AG08395 (cell line): ENCODE measurements at regions not wholly inside any gene's neighbourhood (a gene's known extent, or its start where the extent isn't known, plus 50 kb on each side); places are given as distances from the start of the nearest gene placed in this dataset.
"Not testable (repeated sequence)": the region's sequence is repeated elsewhere in the genome, so short reads cannot be mapped to it uniquely, and the experiment has no call there.

Source experiments
- DNase-seq: peaks from one replicate; pipeline ENCODE4 v3.0.0; 2012; ENCODE audit warnings: mixed read lengths, low spot score

DNA sequence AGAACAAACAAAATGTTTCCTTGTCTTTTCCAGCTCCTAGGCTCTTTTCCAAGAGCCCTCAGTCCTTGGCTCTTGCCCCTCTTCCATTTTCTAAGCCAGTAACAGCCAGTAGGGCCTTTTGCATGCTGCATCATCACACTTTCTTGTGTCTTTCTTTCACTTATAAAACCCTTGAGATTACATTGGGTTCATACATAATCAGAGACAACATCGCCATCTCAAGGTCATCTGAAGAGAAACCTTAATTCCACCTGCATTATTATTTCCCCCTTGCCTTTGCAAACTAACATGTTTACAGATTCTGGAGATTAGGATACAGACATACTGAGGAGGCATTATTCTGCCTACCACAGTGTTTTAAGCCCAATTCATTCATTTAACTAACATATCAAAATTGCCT, 697.3 kb downstream of the TRIB2 start:
- DNase-seq: no peak

DNA sequence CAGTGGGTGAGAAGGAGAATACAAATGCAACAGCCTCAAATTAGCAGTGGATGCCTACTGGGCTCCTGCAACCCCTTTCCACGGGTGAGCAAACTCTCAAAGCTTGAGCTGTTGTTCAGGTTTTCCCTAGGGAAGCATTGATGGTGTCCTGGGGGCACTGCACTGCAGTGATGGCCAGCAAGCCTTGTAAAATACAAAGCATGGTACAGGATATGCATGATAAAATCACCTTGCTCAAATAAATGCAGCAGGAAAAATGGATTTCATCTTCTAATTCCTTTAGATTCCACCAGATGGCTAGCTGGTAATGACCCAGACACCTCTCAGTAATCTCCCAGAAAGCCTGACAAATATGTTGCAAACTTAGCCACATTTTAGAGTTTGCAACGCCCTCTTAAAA, 698.2 kb downstream of the TRIB2 start:
- no peak for DNase-seq

DNA sequence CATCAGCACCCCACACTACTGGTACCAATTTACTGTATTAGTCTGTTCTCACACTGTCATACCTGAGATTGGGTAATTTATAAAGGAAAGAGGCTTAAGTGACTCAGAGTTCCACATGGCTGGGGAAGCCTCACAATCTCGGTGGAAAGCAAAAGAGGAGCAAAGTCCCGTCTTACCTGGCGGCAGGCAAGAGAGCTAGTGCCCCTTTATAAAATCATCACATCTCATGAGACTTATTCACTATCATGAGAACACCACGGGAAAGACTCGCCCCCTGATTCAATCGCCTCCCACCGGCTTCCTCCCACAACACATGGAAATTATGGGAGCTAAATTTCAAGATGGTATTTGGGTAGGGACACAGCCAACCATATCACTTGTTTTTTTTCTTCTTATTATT, 717.2 kb downstream of the TRIB2 start:
- no peak for DNase-seq

DNA sequence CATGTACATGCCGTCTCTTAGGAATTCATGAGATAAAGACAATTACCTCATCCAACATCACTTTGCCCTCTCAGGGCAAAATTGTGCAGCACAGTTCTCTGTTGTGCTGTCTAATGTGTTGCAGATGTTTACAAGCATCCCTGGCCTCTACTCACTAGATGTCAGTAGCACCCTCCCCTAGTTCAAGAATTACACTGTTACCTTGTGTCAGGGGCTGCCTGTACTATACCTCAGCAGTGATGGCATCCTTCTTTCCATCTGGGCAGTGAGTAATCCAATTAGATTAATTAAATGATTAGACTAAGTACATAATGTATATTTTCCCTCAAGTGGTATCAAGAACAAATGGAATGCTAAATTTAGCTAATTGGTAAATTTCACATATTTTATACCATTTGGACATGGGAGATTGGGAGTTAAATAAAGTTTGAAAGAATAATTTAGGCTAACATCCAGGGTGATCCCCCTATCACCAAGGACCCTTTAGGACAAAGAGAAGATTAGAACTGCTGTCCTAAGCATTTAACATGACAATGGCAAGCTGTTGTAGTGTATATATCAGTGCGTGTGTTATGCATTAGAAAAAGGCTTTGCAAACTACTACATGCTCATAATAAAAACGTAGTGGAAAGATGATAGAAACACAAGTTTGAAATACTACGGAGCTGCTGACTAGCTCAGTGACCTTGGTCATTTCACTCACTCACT, 727.0 kb downstream of the TRIB2 start:
- DNase-seq: not testable (repeated sequence)

DNA sequence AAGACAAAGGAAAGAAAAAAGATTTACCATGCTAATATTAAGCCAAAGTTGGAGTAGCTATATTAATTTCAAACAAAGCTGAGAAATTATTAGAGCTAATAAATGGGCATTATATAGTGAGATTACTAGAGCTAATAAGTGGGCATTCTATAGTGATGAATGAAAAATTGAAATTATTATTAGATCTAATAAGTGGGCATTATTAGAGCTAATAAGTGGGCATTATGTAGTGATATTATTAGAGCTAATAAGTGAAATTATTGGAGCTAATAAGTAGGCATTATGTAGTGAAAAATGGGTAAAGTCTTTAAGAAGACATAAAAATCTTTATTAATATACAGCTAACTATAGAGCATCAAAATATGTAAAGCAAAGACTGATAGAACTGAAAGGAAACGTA, 745.7 kb downstream of the TRIB2 start:
- no peak for DNase-seq

DNA sequence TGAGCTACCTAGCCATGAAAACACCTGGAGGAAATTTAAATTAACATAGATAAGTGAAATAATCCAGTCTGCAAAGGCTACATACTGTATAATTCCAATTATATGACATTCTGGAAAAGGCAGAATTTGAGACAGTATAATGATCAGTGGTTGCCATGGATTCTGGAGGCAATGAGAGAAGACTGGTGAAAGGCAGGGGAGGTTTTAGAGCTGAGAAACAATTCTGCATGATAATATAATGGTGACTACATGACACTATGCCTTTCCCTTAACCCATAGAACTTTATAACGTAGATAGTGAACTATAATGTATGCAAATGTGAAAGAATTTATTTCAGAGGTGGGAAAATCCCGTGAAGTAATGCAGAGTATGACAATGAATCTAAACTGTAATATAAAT, 749.3 kb downstream of the TRIB2 start:
- DNase-seq: no peak

DNA sequence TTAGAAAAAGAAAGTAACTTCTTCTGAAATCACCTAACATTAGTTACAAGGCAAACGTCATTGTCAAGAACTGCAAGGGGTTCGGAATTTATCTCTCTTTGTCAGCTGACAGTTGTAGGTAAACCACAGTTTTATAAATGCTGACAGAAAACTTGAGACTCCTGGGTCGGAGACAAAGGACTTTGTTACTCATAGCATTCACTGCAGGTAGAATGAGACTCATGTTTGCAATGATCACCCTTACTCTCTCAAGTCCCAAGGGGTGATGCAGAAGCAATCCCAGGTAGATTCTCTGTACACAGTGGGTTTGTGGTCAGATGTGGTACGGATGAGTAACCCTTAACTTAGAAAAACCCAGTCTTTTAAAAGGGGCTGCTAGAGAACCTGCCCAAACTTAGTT, 757.8 kb downstream of the TRIB2 start:
- no peak for DNase-seq

DNA sequence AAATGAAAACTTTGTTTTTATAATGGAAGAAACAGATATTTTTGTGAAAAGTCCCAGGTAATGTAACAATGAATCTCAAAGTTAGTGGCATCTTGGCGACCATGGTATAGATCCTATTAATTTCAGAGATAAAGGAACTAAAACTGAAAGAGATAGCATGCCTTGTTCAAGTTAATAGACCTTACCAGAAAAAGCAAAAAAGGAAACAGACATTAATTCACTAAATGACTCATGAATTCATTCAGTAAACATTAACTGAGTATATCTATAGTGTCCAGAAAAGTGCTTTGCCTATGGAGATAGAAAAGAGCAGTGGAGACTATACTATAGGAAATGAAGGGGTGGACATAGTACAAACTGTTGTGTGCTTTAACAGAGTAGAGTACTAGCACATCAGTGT, 763.3 kb downstream of the TRIB2 start:
- DNase-seq: no peak

DNA sequence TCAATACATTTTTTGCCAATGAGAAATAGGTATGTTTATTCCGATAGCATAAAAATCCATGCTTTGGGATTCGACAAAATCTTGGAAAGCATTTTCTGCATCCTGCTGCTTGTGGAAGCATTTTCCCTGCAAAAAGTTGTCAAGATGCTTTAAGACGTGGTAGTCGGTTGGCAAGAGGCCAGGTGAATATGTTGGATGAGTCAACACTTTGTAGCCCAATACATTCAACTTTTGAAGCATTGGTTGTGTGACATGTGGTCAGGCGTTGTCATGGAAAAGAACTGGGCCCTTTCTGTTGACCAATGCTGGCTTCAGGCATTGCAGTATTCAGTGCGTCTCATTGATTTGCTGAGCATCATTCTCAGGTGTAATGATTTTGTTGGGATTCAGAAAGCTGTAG, 764.5 kb downstream of the TRIB2 start:
- no peak for DNase-seq

DNA sequence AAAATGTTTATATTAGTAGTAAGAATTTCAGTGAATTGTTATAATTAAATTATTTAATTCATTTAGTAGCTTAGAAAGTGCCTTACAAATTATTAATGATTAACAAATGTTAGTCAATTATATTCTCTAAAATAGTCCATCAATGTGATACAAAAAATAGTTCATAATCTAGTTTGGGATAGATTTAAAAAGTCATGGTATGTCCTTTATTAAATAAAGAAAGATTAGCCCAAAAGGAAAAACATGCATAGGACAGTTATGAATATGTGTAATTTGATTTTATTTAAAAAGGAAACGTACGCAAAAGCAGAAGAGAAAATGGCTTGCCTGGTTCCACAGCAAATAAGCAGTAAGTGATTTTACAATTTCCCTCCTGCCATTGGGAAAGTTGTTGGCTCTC, 768.5 kb downstream of the TRIB2 start:
- no peak for DNase-seq

DNA sequence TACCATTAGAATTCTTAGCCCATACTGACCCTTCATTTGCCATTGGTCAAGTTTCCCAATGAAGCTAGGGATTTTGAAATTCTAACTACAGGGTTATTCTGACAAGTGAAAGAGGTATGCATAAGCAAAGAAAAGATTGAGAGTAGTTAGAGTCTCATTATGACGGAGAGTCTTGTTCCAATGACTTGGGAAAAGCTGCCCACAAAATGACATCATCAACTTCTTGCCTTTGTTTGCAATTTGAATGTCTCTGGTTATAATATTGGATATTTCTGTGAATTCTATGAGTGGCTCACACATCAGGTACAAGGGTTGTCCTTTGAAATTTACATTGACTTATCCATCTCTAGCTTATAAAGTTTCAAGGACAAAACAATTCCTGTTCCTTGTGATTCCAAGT, 772.2 kb downstream of the TRIB2 start:
- DNase-seq: no peak

DNA sequence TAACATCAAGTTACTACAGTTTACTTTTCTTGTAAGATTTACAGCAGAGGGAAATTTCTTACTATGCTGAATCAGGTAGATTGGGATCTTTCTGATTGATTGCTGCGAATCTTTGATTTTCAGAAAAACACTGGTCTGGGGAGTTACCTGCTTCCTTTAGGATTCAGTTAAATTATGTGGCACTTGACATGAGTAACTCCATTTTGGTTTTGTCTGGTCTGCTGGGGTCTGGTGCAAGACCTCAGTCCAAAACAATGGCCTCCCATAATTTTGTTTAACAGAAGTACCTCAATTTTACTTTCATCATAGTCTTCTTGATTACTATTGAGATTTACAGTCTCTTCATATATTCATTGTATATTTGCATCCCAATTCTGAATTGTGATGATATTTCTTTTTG, 775.5 kb downstream of the TRIB2 start:
- DNase-seq: no peak

DNA sequence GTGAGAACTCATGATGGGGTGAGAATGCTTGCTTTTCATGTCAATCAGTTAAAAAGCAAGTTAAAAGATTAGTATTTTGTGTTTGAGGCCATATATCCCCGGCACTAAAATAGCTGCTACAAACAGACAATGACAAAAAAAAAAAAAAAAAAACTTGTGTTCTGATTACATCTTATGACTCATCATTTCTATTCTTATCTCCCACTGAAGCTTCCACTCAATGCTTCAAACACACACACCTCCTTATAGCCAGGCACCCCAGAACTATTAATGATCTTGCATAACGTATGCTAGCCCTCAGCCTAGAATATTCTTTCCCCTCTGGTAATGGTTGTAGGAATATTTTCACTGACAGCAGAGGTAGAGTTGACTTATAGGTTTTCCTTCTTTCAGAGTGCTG, 778.3 kb downstream of the TRIB2 start:
- DNase-seq: no peak

DNA sequence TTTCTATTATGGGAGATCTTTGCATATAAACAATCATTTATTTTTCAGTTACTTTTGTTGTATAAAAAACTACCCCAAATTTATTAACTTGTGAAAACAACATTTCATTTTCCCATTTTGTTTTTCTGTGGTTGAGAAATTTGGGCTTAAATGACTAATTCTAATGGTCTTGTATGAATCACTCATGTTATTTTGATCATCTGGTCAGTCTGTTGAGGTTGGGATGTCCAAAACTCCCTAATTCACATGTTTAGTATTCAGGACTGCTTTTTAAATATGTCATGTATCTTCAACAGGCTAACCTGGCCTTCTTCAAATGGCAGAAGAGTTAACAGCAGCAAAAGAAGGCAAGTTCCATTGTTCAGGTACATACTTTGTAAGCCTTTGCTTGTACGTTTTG, 788.1 kb downstream of the TRIB2 start:
- no peak for DNase-seq

DNA sequence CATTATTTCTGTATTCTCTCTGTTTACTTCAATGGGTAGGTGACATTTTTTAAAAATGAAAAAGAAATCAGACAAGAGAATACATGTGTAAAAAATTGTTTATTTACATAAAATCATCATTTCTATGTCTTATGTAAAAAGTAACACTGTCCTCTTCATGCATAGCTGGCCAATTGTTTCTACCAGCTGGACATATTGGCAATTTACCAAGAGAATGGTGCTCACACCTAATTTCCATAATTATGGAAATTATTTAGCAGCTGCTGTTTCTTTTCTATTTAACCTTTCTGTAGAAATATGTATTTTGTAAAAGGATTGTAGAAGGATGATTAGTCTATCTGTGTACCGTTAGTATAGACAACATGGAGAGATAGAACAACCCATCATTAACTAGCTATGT, 791.9 kb downstream of the TRIB2 start:
- DNase-seq: no peak

DNA sequence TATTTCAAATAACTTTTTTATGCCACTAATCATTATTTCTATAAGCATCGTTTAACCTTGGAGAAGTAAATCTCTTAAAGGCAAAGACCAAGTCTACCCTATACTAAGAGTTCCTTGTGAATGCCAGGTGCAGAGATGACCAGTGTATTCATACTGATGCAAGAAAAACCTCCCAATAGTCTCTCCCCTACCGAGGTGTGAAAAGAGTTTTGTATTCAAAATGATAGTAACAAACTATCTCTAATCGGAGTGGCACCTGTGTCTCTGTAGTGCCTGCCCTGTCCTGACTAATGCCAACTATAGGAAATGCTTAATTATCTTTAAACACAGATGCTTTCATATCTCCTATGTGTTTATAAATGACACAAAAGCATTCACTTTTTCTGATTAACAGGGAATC, 798.5 kb downstream of the TRIB2 start:
- DNase-seq: no peak

DNA sequence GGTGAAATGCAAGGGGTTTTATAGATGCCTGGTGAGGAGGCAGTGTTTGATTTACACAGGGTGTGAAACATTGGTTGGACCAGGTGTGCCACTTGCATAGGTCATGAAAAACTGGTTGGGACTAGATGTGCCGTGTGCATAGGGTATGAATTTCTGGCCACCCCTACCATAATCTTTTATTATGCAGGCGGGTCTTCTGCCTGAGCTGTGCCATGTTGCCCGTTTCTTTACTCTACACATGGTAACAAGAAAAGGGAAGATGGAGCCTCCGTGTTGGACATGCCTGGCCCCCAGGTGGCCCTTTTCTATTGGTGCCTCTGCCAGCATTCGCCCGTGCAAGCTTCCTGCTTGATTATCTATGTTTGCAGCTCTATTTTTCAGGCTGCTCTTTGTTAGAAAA, 805.4 kb downstream of the TRIB2 start:
- DNase-seq: no peak

DNA sequence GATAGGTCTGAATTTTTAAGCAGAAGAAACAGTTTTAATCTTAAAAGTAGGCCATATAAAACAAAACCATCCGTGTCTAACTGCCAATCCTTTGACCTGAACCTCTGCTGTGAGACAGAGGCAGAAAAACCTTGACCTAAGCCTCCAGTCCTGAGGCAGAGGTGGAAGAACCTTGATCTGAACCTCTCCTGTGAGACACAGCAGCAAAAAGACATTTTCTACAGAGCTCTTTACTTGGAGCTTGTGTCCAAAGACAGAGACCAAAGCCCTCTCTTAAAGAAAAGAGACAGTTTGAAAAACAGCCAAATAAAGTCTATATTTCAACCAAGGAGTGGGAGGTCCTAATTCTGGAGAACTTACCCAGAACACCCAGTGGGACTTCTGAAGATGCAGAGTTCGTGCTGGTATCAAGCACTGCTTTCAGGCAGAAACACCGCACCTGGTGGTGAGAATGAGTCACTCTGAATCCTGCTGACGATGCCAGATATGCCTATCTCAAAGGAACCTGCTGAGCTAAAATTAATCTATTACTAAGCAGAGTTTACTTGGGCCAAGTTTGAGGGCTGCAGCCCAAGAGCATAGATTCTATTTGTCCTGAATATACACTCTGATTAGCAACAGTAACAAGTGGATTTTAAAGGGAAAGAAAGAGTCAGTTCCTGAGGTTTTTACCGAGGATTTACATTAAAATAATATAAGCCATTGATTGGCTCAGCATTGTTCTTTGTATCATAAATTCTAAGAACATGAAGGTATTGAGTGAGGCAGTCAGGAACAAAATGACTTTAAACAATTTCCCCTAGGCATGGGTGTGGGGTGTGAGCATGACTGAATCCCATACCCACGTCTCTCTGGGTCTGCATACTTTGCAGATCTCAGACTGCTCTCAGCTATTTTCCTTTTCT, 806.4 kb downstream of the TRIB2 start:
- DNase-seq: no peak

DNA sequence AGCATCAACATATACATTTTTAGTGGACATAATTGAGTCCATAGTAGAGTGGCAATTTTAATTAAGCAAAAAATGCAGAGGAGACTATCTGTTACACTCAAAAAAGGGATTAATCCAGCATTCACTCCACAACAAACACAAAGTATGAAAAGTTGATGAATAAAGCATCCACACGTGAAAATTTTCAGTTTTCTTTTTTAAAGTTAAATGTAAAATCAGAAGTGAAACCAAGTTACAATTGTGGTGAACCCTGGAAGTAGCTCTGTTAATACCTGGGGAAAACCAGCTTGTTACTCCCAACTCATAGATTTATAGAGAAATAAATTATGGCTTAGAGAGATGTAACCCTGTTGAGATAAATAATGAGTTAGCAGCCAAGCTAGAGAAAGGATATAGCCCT, 807.8 kb downstream of the TRIB2 start:
- no peak for DNase-seq

DNA sequence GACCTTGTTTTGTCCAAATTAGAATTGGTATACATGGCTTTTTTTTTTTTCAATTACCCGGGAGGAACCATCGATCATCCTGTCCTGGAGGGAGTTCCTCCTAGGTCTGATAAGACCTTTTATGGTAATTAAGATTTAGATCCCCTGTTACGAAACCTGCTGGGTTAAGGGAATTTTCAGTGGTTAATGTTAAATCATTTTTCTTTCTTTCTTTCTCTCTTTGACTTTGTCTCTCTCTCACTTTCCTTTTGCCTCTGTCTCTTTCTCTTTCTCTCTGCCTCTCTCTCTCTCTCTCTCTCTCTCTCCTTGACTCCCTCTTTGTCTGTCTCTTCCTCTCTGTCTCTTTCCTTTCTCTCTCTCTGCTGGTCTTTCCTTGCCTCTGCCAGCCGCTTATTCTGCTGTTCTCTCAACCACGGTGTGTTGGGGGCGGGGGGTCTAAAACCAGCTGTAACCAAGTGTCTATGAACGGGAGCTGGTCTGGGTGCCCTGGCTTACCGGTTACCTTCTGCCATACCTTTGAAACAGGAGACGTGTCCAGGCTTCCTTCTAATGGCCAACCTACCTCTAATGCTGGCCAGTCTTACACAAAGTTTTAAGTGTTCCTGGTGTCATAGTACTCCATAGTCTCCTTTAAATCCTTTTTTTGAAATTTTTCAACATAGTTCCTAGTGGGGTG, 815.1 kb downstream of the TRIB2 start:
- not testable (repeated sequence) for DNase-seq

DNA sequence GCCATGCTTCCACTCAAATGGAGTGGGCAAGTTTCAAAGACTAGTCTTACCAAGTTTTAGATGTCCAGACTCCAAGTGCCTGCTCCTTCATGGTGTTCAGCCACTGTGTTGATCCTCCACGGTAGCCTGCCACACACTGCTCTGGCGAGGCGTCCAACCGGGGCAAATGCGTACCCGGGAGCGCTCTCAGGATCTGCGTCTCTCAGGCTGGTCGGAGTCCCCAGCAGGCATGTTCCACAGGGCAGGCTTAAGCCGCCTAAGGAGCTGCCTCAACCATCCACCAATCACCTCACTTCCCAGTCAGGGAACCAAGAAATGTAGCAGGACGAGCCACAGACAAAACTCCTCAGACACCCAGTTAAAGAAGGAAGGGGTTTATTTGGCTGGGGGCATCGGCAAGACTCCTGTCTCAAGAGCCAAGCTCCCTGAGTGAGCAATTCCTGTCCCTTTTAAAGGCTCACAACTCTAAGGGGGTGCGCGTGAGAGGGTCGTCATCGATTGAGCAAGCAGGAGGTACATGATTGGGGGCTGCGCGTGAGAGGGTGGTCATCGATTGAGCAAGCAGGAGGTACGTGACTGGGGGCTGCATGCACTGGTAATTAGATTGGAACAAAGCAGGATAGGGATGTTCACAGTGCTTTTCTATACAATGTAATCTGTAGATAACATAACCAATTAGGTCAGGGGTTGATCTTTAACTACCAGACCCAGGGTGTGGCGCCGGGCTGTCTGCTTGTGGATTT, 816.2 kb downstream of the TRIB2 start:
- not testable (repeated sequence) for DNase-seq

DNA sequence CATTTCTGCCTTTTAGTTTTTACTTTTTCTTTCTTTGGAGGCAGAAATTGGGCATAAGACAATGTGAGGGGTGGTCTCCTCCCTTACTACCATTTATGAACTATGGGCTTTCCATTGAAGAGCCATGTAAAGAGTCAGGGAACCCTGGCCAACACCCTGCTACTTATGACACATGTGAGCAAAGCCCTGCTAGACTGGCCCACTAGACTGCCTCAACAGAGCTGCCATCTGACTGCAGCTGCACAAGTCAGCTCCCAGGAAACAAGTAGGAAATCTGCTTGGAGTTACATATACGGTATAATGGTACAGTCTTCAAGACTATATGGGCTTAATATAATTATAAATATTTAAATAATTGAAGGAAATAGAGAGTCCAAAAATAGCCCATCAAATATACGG, 816.8 kb downstream of the TRIB2 start:
- no peak for DNase-seq
